Adrenal gland (tissue), 9 donors: ENCODE measurements at regions not wholly inside any gene's neighbourhood (a gene's known extent, or its start where the extent isn't known, plus 50 kb on each side); places are given as distances from the start of the nearest gene placed in this dataset.

Source experiments
- DNase-seq, 7 donors: peaks; one replicate each; pipeline ENCODE4 v3.0.0-alpha.2; 2019 to 2020
- H3K27ac ChIP-seq, 5 donors: fragments of 200-600 bp; sonication (generic) in 4 of 5; 1 replicate in 3 of 5; 2 replicates in 2 of 5; pipeline versions ENCODE4 v1.5.1 to v1.8.0; 2016 to 2020; ENCODE audit warnings: mild to moderate bottlenecking in 1 of 5
- H3K27me3 ChIP-seq: fragments of 200-600 bp; 2 replicates; pipeline ENCODE4 v1.8.0; 2021
- H3K36me3 ChIP-seq, 2 donors: fragments of 200-600 bp; replicated peaks in 1 of 2; 1 replicate in 1 of 2; 2 replicates in 1 of 2; pipeline versions ENCODE4 v1.5.1 to v1.8.0; 2018 to 2022
- H3K4me1 ChIP-seq, 2 donors: fragments of 200-600 bp; replicated peaks in 1 of 2; 1 replicate in 1 of 2; 2 replicates in 1 of 2; pipeline versions ENCODE4 v1.5.1 to v1.8.0; 2018 to 2021
- H3K4me3 ChIP-seq, 4 donors: fragments of 200-600 bp; sonication (generic) in 3 of 4; one replicate each; pipeline ENCODE4 v1.5.1; 2016 to 2018
- H3K9me3 ChIP-seq, 3 donors: fragments of 200-600 bp; sonication (generic) in 1 of 3; replicated peaks in 1 of 3; 1 replicate in 2 of 3; 2 replicates in 1 of 3; pipeline versions ENCODE4 v1.5.1 to v1.8.0; 2016 to 2021
- CTCF ChIP-seq, 6 experiments: fragments of 450-650 bp in 4 of 6; fragments of 200-600 bp in 2 of 6; sonication (generic) in 1 of 6; IDR thresholded peaks; 1 replicate in 5 of 6; 2 replicates in 1 of 6; pipeline versions ENCODE4 v1.5.1 to v1.8.0; 2016 to 2021; ENCODE audit warnings: antibody characterized with exemption in 6 of 6, mild to moderate bottlenecking in 2 of 6, moderate library complexity in 1 of 6
- POLR2A ChIP-seq, 2 donors: fragments of 450-650 bp; IDR thresholded peaks; one replicate each; pipeline ENCODE4 v1.6.1; 2017; ENCODE audit warnings: antibody characterized with exemption in 2 of 2, mild to moderate bottlenecking in 2 of 2, moderate library complexity in 1 of 2
- whole genome bisulfite sequencing, 4 donors: extraction: QIAGEN DNeasy Blood & Tissue Kit in 2 of 4; methylation state at CpG; one replicate each; pipeline versions ENCODE4 v1.1.5 to v1.1.7; 2013 to 2017; 5-methylcytosine and 5-hydroxymethylcytosine counted together
- intact Hi-C, 2 donors: fragments of 100-400 bp; cut with DNase I; formaldehyde crosslinking; loops; one replicate each; pipeline versions ENCODE4 v1.14.1 to v1.15.0; 2022 to 2023
- donor health status: healthy with polysubstance abuse.
- donor health status: Bipolar disorder and iron deficiency.
- donor health status: DM: yes; HTN: yes; CAD: no.
- donor health status: DM: no; HTN: no; CAD: no.
- donor health status: DM: no; HTN: no; CAD: no.

- Histone ChIP-seq H3K27me3 (peaks cover 3% of the 10 kb centered on the region), H3K9me3 (no peaks in the 10 kb centered on the region), H3K36me3 (no peaks in the 10 kb centered on the region), H3K27ac (no peak overlapping the region), H3K4me1 (no peaks in the 10 kb centered on the region), H3K4me3 (no peak overlapping the region)
- TF ChIP-seq CTCF (IDR thresholded peaks at IDR 0.05) (no peak), POLR2A (IDR thresholded peaks at IDR 0.05) (no peak)
- intact Hi-C loops: no loop called here
- DNase-seq: no peak
- 73 to 87% (median 80%) methylated on average over 10 of the region's 10 CpGs for whole genome bisulfite sequencing, 4 donors
Observed at GRCh38 chr2:3965211-3965610, 261.8 kb downstream of the DCDC2C start.

GRCh38 chr2:3965953-3966352, 262.6 kb downstream of the DCDC2C start:
- Histone ChIP-seq H3K27me3 (peaks cover 3% of the 10 kb centered on the region), H3K36me3 (no peaks in the 10 kb centered on the region), H3K4me3 (no peak overlapping the region), H3K4me1 (no peaks in the 10 kb centered on the region), H3K27ac (no peak overlapping the region), H3K9me3 (no peaks in the 10 kb centered on the region)
- WGBS, 4 donors: 73 to 85% (median 82%) methylated on average over 5 of the region's 5 CpGs
- no peak for DNase-seq
- TF ChIP-seq POLR2A (IDR thresholded peaks at IDR 0.05) (no peak), CTCF (IDR thresholded peaks at IDR 0.05) (no peak)
- intact Hi-C loops: no loop called here

GRCh38 chr2:3966470-3966869, 263.1 kb downstream of the DCDC2C start:
- H3K4me3 ChIP-seq: no peak overlapping the region
- no peaks in the 10 kb centered on the region for H3K4me1 ChIP-seq
- no peak for DNase-seq
- no peak overlapping the region for H3K27ac ChIP-seq
- intact Hi-C loops: no loop called here
- WGBS, 4 donors: 73 to 83% (median 78%) methylated on average over 4 to 5 of the region's 5 CpGs
- no peaks in the 10 kb centered on the region for H3K36me3 ChIP-seq
- peaks cover 3% of the 10 kb centered on the region for H3K27me3 ChIP-seq
- H3K9me3 ChIP-seq: no peaks in the 10 kb centered on the region
- TF ChIP-seq POLR2A (IDR thresholded peaks at IDR 0.05) (no peak), CTCF (IDR thresholded peaks at IDR 0.05) (no peak)

GRCh38 chr2:3968736-3969135, 265.4 kb downstream of the DCDC2C start:
- Histone ChIP-seq H3K27ac (no peak overlapping the region), H3K4me3 (no peak overlapping the region), H3K36me3 (no peaks in the 10 kb centered on the region), H3K4me1 (no peaks in the 10 kb centered on the region), H3K27me3 (peaks cover 3% of the 10 kb centered on the region), H3K9me3 (no peaks in the 10 kb centered on the region)
- no peak for TF ChIP-seq CTCF (IDR thresholded peaks at IDR 0.05)
- no peak for TF ChIP-seq POLR2A (IDR thresholded peaks at IDR 0.05)
- 47 to 73% (median 55%) methylated on average over 6 of the region's 6 CpGs for WGBS, 4 donors
- no peak for DNase-seq
- intact Hi-C loops: no loop called here
